ENCODE measurements at regions not wholly inside any gene's neighbourhood (a gene's known extent, or its start where the extent isn't known, plus 50 kb on each side); places are given as distances from the start of the nearest gene placed in this dataset.

GRCh38 chr17:68127914-68128313 lies 92.4 kb downstream of the KPNA2 start:
- TF ChIP-seq CTCF (IDR thresholded peaks at IDR 0.05): no peak
- TF ChIP-seq POLR2AphosphoS5 (IDR thresholded peaks at IDR 0.05): no peak
- TF ChIP-seq POLR2A (IDR thresholded peaks at IDR 0.05): no peak
